Esophagus squamous epithelium (tissue), 5 donors: ENCODE measurements at regions not wholly inside any gene's neighbourhood (a gene's known extent, or its start where the extent isn't known, plus 50 kb on each side); places are given as distances from the start of the nearest gene placed in this dataset.

Experiments used
- DNase-seq: peaks from one replicate; lab custom pipeline; 2025; lab: John Stamatoyannopoulos, UW
- H3K27ac ChIP-seq, 4 donors: fragments of 200-600 bp; sonication (generic); one replicate each; pipeline ENCODE4 v1.5.1; 2016 to 2019; ENCODE audit warnings: mild to moderate bottlenecking in 1 of 4
- H3K27me3 ChIP-seq, 4 donors: fragments of 200-600 bp; sonication (generic); 1 replicate in 3 of 4; 2 replicates in 1 of 4; pipeline versions ENCODE4 v1.5.1 to v1.6.0; 2017 to 2021; ENCODE audit warnings: antibody characterized with exemption in 1 of 4
- H3K36me3 ChIP-seq, 3 donors: fragments of 200-600 bp; sonication (generic); one replicate each; pipeline ENCODE4 v1.5.1; 2016 to 2019
- H3K4me1 ChIP-seq, 3 donors: fragments of 200-600 bp; sonication (generic); one replicate each; pipeline ENCODE4 v1.5.1; 2017 to 2019
- H3K4me3 ChIP-seq, 4 donors: fragments of 200-600 bp; sonication (generic); 1 replicate in 3 of 4; 2 replicates in 1 of 4; pipeline ENCODE4 v1.5.1; 2016 to 2019; ENCODE audit warnings: mild to moderate bottlenecking in 2 of 4, moderate library complexity in 1 of 4
- H3K9me3 ChIP-seq, 3 donors: fragments of 200-600 bp; sonication (generic); one replicate each; pipeline ENCODE4 v1.5.1; 2016 to 2019
- POLR2A ChIP-seq, 4 donors: fragments of 450-650 bp; IDR thresholded peaks; one replicate each; pipeline ENCODE4 v1.6.1; 2017; ENCODE audit warnings: antibody characterized with exemption in 4 of 4, mild to moderate bottlenecking in 4 of 4, moderate library complexity in 3 of 4
- WGBS, 2 donors: methylation state at CpG; one replicate each; pipeline ENCODE4 v1.1.5; 2018; 5-methylcytosine and 5-hydroxymethylcytosine counted together
- intact Hi-C: fragments of 100-400 bp; cut with DNase I; formaldehyde crosslinking; loops from one replicate; pipeline ENCODE4 v1.15.0; 2022
- TF ChIP-seq, protein P1 (sequence below), 6 experiments: fragments of 450-650 bp in 4 of 6; fragments of 200-600 bp in 2 of 6; sonication (generic) in 2 of 6; IDR thresholded peaks; one replicate each; pipeline ENCODE4 v1.5.1; 2016 to 2019; ENCODE audit warnings: antibody characterized with exemption in 6 of 6, mild to moderate bottlenecking in 4 of 6, moderate library complexity in 4 of 6
- donor health status: DM: yes; HTN: yes; CAD: no.

DNA sequence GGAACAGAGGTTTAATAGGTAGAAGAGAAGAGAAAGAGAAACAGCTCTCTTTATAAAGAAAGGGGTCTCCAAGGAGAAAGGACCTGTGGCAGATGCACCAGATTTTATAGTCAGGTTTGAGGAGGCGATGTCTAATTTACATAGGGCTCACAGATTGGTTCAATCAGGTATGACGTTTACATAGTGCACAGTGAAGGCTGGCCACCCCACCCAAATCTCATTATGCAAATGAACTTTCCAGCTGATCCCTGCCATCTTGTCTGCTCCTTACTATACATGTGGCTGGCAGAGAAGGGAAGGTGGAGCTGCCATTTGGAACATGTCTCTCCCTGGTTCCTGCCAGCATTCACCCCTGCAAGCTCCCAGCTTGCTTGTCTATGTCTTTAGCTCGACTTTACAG, 557.8 kb downstream of the SUCLG1 start:
- intact Hi-C loops = no loop called here
- TF ChIP-seq, protein P1, sequence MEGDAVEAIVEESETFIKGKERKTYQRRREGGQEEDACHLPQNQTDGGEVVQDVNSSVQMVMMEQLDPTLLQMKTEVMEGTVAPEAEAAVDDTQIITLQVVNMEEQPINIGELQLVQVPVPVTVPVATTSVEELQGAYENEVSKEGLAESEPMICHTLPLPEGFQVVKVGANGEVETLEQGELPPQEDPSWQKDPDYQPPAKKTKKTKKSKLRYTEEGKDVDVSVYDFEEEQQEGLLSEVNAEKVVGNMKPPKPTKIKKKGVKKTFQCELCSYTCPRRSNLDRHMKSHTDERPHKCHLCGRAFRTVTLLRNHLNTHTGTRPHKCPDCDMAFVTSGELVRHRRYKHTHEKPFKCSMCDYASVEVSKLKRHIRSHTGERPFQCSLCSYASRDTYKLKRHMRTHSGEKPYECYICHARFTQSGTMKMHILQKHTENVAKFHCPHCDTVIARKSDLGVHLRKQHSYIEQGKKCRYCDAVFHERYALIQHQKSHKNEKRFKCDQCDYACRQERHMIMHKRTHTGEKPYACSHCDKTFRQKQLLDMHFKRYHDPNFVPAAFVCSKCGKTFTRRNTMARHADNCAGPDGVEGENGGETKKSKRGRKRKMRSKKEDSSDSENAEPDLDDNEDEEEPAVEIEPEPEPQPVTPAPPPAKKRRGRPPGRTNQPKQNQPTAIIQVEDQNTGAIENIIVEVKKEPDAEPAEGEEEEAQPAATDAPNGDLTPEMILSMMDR (IDR thresholded peaks at IDR 0.05) = no peak
- no peak for TF ChIP-seq POLR2A (IDR thresholded peaks at IDR 0.05)
- H3K4me3 ChIP-seq = no peak overlapping the region
- H3K4me1 ChIP-seq = no peaks in the 10 kb centered on the region
- DNase-seq = no peak
- H3K27ac ChIP-seq = no peak overlapping the region
- H3K27me3 ChIP-seq = no peaks in the 10 kb centered on the region
- no peaks in the 10 kb centered on the region for H3K36me3 ChIP-seq
- WGBS, 2 donors = 55 to 56% methylated on average over 3 of the region's 3 CpGs
- H3K9me3 ChIP-seq = no peaks in the 10 kb centered on the region

DNA sequence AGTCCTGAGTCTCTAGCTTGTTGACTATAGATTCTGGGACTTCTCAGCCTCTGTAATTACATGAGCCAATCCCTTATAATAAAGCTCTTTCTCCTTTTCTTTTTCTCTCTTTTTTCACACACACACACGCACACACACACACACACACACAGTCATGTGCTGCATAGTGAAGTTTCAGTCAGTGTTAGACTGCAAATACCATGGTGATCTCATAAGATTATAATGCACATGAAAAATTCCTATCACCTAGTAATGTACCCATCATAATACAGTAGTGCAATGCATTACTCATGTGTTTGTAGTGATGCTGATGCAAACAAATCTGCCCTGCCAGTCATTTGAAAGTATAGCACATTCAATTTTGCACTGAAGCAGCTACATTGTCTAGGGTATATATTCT, 558.2 kb downstream of the SUCLG1 start:
- no peak overlapping the region for H3K4me3 ChIP-seq
- H3K4me1 ChIP-seq = no peaks in the 10 kb centered on the region
- TF ChIP-seq, protein P1 (IDR thresholded peaks at IDR 0.05) = no peak
- TF ChIP-seq POLR2A (IDR thresholded peaks at IDR 0.05) = no peak
- no peaks in the 10 kb centered on the region for H3K27me3 ChIP-seq
- H3K27ac ChIP-seq = no peak overlapping the region
- H3K9me3 ChIP-seq = no peaks in the 10 kb centered on the region
- 64 to 91% methylated on average over 1 of the region's 1 CpG for WGBS, 2 donors
- intact Hi-C loops = no loop called here
- DNase-seq = no peak
- H3K36me3 ChIP-seq = no peaks in the 10 kb centered on the region

DNA sequence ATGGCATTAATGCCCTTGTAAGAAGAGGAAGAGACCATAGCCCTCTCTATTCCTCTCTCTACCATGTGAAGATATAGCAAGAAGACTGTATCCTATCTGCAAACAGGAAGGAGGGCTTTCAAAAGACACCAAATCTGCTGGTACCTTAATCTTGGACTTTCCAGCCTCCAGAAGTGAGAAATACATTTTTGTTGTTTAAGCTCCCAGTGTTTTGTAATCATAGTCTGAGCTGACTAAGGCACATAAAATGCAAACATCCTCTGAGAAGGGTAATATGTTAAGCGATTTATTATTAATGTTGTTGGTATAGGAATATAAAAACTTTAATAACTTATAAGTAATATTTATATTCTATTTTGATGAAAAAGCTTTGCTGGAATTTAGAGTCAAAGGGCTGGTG, 559.8 kb downstream of the SUCLG1 start:
- Histone ChIP-seq H3K4me1 (no peaks in the 10 kb centered on the region), H3K4me3 (no peak overlapping the region), H3K27ac (no peak overlapping the region), H3K9me3 (no peaks in the 10 kb centered on the region), H3K27me3 (no peaks in the 10 kb centered on the region), H3K36me3 (no peaks in the 10 kb centered on the region)
- intact Hi-C loops = no loop called here
- TF ChIP-seq POLR2A (IDR thresholded peaks at IDR 0.05) = no peak
- TF ChIP-seq, protein P1 (IDR thresholded peaks at IDR 0.05) = no peak
- 74 to 89% methylated on average over 1 of the region's 1 CpG for WGBS, 2 donors
- no peak for DNase-seq

DNA sequence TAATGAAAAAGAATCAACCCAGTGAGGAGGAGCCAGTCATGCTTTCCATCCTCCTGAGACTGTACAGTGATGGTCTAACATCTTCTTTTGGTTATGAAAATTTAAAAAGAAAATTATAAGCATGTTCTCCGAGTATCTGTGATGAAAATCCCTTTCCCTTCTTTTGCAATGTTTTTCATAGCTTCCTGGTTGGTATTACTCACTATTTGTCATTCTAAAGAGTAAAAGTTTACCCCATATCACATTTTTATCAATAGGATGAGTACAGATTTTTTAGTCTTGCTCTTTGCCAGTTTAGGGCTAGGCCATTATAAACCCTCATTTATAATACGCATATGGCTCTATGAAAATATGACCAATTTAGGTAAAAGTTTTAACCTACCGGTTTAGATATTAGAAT, 564.1 kb downstream of the SUCLG1 start:
- 74 to 79% methylated on average over 3 of the region's 3 CpGs for WGBS, 2 donors
- Histone ChIP-seq H3K27me3 (no peaks in the 10 kb centered on the region), H3K27ac (no peak overlapping the region), H3K36me3 (no peaks in the 10 kb centered on the region), H3K4me3 (no peak overlapping the region), H3K4me1 (no peaks in the 10 kb centered on the region), H3K9me3 (no peaks in the 10 kb centered on the region)
- intact Hi-C loops = no loop called here
- DNase-seq = no peak
- no peak for TF ChIP-seq POLR2A (IDR thresholded peaks at IDR 0.05)
- TF ChIP-seq, protein P1 (IDR thresholded peaks at IDR 0.05) = no peak

DNA sequence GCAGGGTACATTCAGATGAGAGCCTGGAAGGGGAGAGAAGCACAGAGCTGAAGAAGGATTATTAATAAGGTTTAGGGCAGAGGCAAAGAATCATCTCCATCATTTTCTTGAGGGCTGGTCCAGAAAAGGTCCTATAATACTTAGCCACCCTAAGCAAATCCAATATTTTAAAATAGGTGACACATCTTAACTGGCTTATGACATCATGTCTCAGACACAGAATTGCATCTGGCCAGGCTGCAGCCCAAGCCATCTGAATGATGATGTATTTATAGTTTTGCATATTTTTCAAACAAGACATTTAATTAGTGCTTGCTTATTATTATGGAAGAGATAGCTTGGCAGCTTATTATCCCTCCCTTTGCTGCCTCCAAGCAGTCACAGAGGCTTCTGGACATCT, 571.3 kb downstream of the SUCLG1 start:
- Histone ChIP-seq H3K4me3 (no peak overlapping the region), H3K27ac (no peak overlapping the region), H3K27me3 (no peaks in the 10 kb centered on the region), H3K36me3 (no peaks in the 10 kb centered on the region), H3K4me1 (no peaks in the 10 kb centered on the region), H3K9me3 (no peaks in the 10 kb centered on the region)
- TF ChIP-seq, protein P1 (IDR thresholded peaks at IDR 0.05) = no peak
- no peak for TF ChIP-seq POLR2A (IDR thresholded peaks at IDR 0.05)
- DNase-seq = no peak
- intact Hi-C loops = no loop called here
